H9 (cell line): ENCODE measurements at regions not wholly inside any gene's neighbourhood (a gene's known extent, or its start where the extent isn't known, plus 50 kb on each side); places are given as distances from the start of the nearest gene placed in this dataset.

Source experiments
- DNase-seq: peaks from one replicate; pipeline ENCODE4 v3.0.0-alpha.2; 2017
- H2AFZ ChIP-seq: one replicate; pipeline ENCODE4 v1.6.1; 2013; ENCODE audit warnings: mild to moderate bottlenecking, low read length, control low read depth, moderate library complexity
- H2AK5ac ChIP-seq: 2 replicates; pipeline ENCODE4 v1.6.1; 2013; ENCODE audit warnings: low read length, control low read depth, mixed read lengths; ENCODE audit not compliant: insufficient read length
- H2BK120ac ChIP-seq: one replicate; pipeline ENCODE4 v1.6.1; 2013; ENCODE audit warnings: low read depth, mild to moderate bottlenecking, low read length, control low read depth, inconsistent platforms; ENCODE audit not compliant: poor library complexity, severe bottlenecking
- H2BK12ac ChIP-seq: 2 replicates; pipeline ENCODE4 v1.6.1; 2013; ENCODE audit warnings: low read length, control low read depth, mixed read lengths, low read depth; ENCODE audit not compliant: insufficient read length
- H2BK15ac ChIP-seq: 2 replicates; pipeline ENCODE4 v1.6.1; 2013; ENCODE audit warnings: low read depth, low read length, control low read depth
- H2BK20ac ChIP-seq: one replicate; pipeline ENCODE4 v1.6.1; 2013; ENCODE audit warnings: low read depth, mild to moderate bottlenecking, low read length, control low read depth, inconsistent platforms; ENCODE audit not compliant: poor library complexity, severe bottlenecking
- H2BK5ac ChIP-seq: 2 replicates; pipeline ENCODE4 v1.6.1; 2013; ENCODE audit warnings: low read length, control low read depth, mixed read lengths; ENCODE audit not compliant: insufficient read length
- H3K14ac ChIP-seq: 2 replicates; pipeline ENCODE4 v1.6.1; 2013; ENCODE audit warnings: low read length, control low read depth; ENCODE audit not compliant: insufficient read depth
- H3K18ac ChIP-seq: 2 replicates; pipeline ENCODE4 v1.6.1; 2013; ENCODE audit warnings: low read depth, mild to moderate bottlenecking, mixed read lengths, low read length, control low read depth; ENCODE audit not compliant: insufficient read length
- H3K23ac ChIP-seq: 2 replicates; pipeline ENCODE4 v1.6.1; 2013; ENCODE audit warnings: low read length, control low read depth, mixed read lengths, low read depth; ENCODE audit not compliant: insufficient read length
- H3K23me2 ChIP-seq: 2 replicates; pipeline ENCODE4 v1.6.1; 2013; ENCODE audit warnings: low read depth, mild to moderate bottlenecking, mixed read lengths, low read length, control low read depth; ENCODE audit not compliant: insufficient read length, poor library complexity, severe bottlenecking
- H3K27ac ChIP-seq: 2 replicates; pipeline ENCODE4 v1.5.1; 2013; ENCODE audit warnings: low read length, control low read depth, mixed read lengths, low read depth; ENCODE audit not compliant: insufficient read length
- H3K27me3 ChIP-seq: 2 replicates; pipeline ENCODE4 v1.6.1; 2013; ENCODE audit warnings: low read length, control low read depth, inconsistent platforms; ENCODE audit not compliant: insufficient read depth
- H3K4ac ChIP-seq: 2 replicates; pipeline ENCODE4 v1.6.1; 2013; ENCODE audit warnings: low read depth, mild to moderate bottlenecking, control low read depth, inconsistent platforms, low read length, moderate library complexity
- H3K4me1 ChIP-seq: 2 replicates; pipeline ENCODE4 v1.6.1; 2013; ENCODE audit warnings: low read length, control low read depth, inconsistent platforms; ENCODE audit not compliant: insufficient read depth
- H3K4me2 ChIP-seq: 2 replicates; pipeline ENCODE4 v1.6.1; 2013; ENCODE audit warnings: low read length, control low read depth, mixed read lengths; ENCODE audit not compliant: insufficient read length, insufficient read depth
- H3K56ac ChIP-seq: 2 replicates; pipeline ENCODE4 v1.6.1; 2013; ENCODE audit warnings: low read depth, mild to moderate bottlenecking, mixed read lengths, low read length, control low read depth; ENCODE audit not compliant: insufficient read length
- H3K79me1 ChIP-seq: 2 replicates; pipeline ENCODE4 v1.6.1; 2013; ENCODE audit warnings: low read depth, mild to moderate bottlenecking, moderate library complexity, low read length, control low read depth, inconsistent platforms; ENCODE audit not compliant: insufficient read depth, poor library complexity, severe bottlenecking
- H3K79me2 ChIP-seq: 2 replicates; pipeline ENCODE4 v1.6.1; 2013; ENCODE audit warnings: low read length, control low read depth, inconsistent platforms; ENCODE audit not compliant: insufficient read depth
- H3K9ac ChIP-seq: 2 replicates; pipeline ENCODE4 v1.6.1; 2013; ENCODE audit warnings: low read length, control low read depth, mixed read lengths; ENCODE audit not compliant: insufficient read length; ENCODE audit errors: extremely low read depth
- H3K9me3 ChIP-seq: one replicate; pipeline ENCODE4 v1.6.1; 2013; ENCODE audit warnings: low read depth, low read length, inconsistent platforms; ENCODE audit not compliant: control insufficient read depth
- H3T11ph ChIP-seq: one replicate; pipeline ENCODE4 v1.6.1; 2013; ENCODE audit warnings: mild to moderate bottlenecking, low read length, control low read depth, inconsistent platforms
- H4K20me1 ChIP-seq: one replicate; pipeline ENCODE4 v1.6.1; 2013; ENCODE audit not compliant: control insufficient read depth, insufficient read length, insufficient read depth
- H4K5ac ChIP-seq: 2 replicates; pipeline ENCODE4 v1.6.1; 2013; ENCODE audit warnings: low read depth, mild to moderate bottlenecking, mixed read lengths, low read length, control low read depth; ENCODE audit not compliant: insufficient read length
- H4K8ac ChIP-seq: replicated peaks from 2 replicates; pipeline ENCODE4 v1.6.1; 2013; ENCODE audit warnings: low read length, control low read depth, mixed read lengths, low read depth; ENCODE audit not compliant: insufficient read length
- H4K91ac ChIP-seq: 2 replicates; pipeline ENCODE4 v1.6.1; 2013; ENCODE audit warnings: low read depth, mild to moderate bottlenecking, moderate library complexity, mixed read lengths, low read length, control low read depth; ENCODE audit not compliant: insufficient read length
- H3K27ac Mint-ChIP-seq, 3 experiments: 2 replicates in 2 of 3; 3 replicates in 1 of 3; pipeline ENCODE4 v1.8.0; 2020 to 2021; ENCODE audit warnings: mixed read lengths in 3 of 3, mild to moderate bottlenecking in 1 of 3, moderate library complexity in 1 of 3
- H3K27me3 Mint-ChIP-seq: 2 replicates; pipeline ENCODE4 v1.8.0; 2021; ENCODE audit warnings: low read depth, mild to moderate bottlenecking, moderate library complexity, mixed read lengths
- H3K36me3 Mint-ChIP-seq, 3 experiments: 2 replicates in 2 of 3; 3 replicates in 1 of 3; pipeline ENCODE4 v1.8.0; 2020 to 2021; ENCODE audit warnings: low read depth in 3 of 3, mixed read lengths in 3 of 3; ENCODE audit not compliant: insufficient read depth in 1 of 3
- H3K4me1 Mint-ChIP-seq, 2 experiments: 2 replicates each; pipeline ENCODE4 v1.8.0; 2020; ENCODE audit warnings: mixed read lengths in 2 of 2
- H3K4me3 Mint-ChIP-seq, 2 experiments: 2 replicates in 1 of 2; 3 replicates in 1 of 2; pipeline ENCODE4 v1.8.0; 2020 to 2021; ENCODE audit warnings: mild to moderate bottlenecking in 2 of 2, mixed read lengths in 2 of 2, moderate library complexity in 1 of 2
- H3K9me3 Mint-ChIP-seq, 2 experiments: 2 replicates in 1 of 2; 3 replicates in 1 of 2; pipeline ENCODE4 v1.8.0; 2020; ENCODE audit warnings: mild to moderate bottlenecking in 2 of 2, mixed read lengths in 2 of 2, moderate library complexity in 1 of 2
- WGBS: extraction: QIAGEN DNeasy Blood & Tissue Kit; methylation state at CpG from one replicate; pipeline ENCODE4 v1.1.7; 2013; ENCODE audit warnings: missing lambda C conversion rate, low lambda C conversion rate, mixed read lengths; ENCODE audit not compliant: insufficient read length; ENCODE audit errors: extremely low coverage; 5-methylcytosine and 5-hydroxymethylcytosine counted together
- TF ChIP-seq, protein P1 (sequence below): fragments of 200-600 bp; sonication (generic); conservative IDR thresholded peaks from 3 replicates; pipeline ENCODE4 v1.8.0; 2021; ENCODE audit warnings: antibody characterized with exemption, mild to moderate bottlenecking

GRCh38 chr10:57943701-57944100 lies 324.0 kb downstream of the IPMK start:
- no peaks in the 10 kb centered on the region for H3K27me3 Mint-ChIP-seq
- DNase-seq, result no peak
- H4K91ac ChIP-seq, result no peak overlapping the region
- H3K18ac ChIP-seq, result no peak overlapping the region
- no peak overlapping the region for H4K8ac ChIP-seq
- H3K23me2 ChIP-seq, result no peaks in the 10 kb centered on the region
- no peak overlapping the region for H2BK120ac ChIP-seq
- no peaks in the 10 kb centered on the region for H4K20me1 ChIP-seq
- no peak overlapping the region for H2BK20ac ChIP-seq
- H3K9me3 ChIP-seq, result no peaks in the 10 kb centered on the region
- H3K23ac ChIP-seq, result no peak overlapping the region
- no peak overlapping the region for H3K4me3 Mint-ChIP-seq
- no peak overlapping the region for H4K5ac ChIP-seq
- H2AFZ ChIP-seq, result no peak overlapping the region
- no peak overlapping the region for H3K4ac ChIP-seq
- H3K9me3 Mint-ChIP-seq, result peaks cover 3 to 4% of the 10 kb centered on the region in 2 experiments; a peak in 2 of 5 replicates
- no peak overlapping the region for H3K9ac ChIP-seq
- no peaks in the 10 kb centered on the region for H3K27me3 ChIP-seq
- H3T11ph ChIP-seq, result no peak overlapping the region
- H3K79me1 ChIP-seq, result no peaks in the 10 kb centered on the region
- TF ChIP-seq, protein P1, sequence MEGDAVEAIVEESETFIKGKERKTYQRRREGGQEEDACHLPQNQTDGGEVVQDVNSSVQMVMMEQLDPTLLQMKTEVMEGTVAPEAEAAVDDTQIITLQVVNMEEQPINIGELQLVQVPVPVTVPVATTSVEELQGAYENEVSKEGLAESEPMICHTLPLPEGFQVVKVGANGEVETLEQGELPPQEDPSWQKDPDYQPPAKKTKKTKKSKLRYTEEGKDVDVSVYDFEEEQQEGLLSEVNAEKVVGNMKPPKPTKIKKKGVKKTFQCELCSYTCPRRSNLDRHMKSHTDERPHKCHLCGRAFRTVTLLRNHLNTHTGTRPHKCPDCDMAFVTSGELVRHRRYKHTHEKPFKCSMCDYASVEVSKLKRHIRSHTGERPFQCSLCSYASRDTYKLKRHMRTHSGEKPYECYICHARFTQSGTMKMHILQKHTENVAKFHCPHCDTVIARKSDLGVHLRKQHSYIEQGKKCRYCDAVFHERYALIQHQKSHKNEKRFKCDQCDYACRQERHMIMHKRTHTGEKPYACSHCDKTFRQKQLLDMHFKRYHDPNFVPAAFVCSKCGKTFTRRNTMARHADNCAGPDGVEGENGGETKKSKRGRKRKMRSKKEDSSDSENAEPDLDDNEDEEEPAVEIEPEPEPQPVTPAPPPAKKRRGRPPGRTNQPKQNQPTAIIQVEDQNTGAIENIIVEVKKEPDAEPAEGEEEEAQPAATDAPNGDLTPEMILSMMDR, result no peak
- H2BK15ac ChIP-seq, result no peak overlapping the region
- H2AK5ac ChIP-seq, result no peak overlapping the region
- no peak overlapping the region for H3K27ac Mint-ChIP-seq
- peaks cover 2 to 9% (median 4%) of the 10 kb centered on the region in 3 experiments; a peak in 5 of 7 replicates for H3K36me3 Mint-ChIP-seq
- no peaks in the 10 kb centered on the region for H3K79me2 ChIP-seq
- no peak overlapping the region for H3K56ac ChIP-seq
- no peak overlapping the region for H2BK12ac ChIP-seq
- no peak overlapping the region for H2BK5ac ChIP-seq
- no CpG with 5 or more reads among the region's 4 CpGs for WGBS
- no peak overlapping the region for H3K4me2 ChIP-seq
- no peak overlapping the region for H3K14ac ChIP-seq
- no peaks in the 10 kb centered on the region for H3K4me1 ChIP-seq
- H3K4me1 Mint-ChIP-seq, result peaks cover 12 to 17% of the 10 kb centered on the region in 2 experiments
- no peak overlapping the region for H3K27ac ChIP-seq
